GM12891 (cell line): ENCODE measurements at regions not wholly inside any gene's neighbourhood (a gene's known extent, or its start where the extent isn't known, plus 50 kb on each side); places are given as distances from the start of the nearest gene placed in this dataset.

ENCODE experiments used
- POLR2A ChIP-seq: IDR thresholded peaks from 2 replicates; pipeline ENCODE4 v1.6.1; 2011; ENCODE audit warnings: low read depth, low read length, control low read depth
- POLR2AphosphoS5 ChIP-seq: IDR thresholded peaks from 2 replicates; pipeline ENCODE4 v1.6.1; 2011; ENCODE audit warnings: low read depth, low read length, control low read depth

GRCh38 chr12:28941248-28941647 lies 207.8 kb upstream of the FAR2 start:
- TF ChIP-seq POLR2AphosphoS5: no peak
- no peak for TF ChIP-seq POLR2A
